ENCODE measurements at regions not wholly inside any gene's neighbourhood (a gene's known extent, or its start where the extent isn't known, plus 50 kb on each side); places are given as distances from the start of the nearest gene placed in this dataset.

GRCh38 chr16:79386299-79386698 lies 214.2 kb downstream of the MAF start:
- H3K4me1 ChIP-seq (replicated peaks in 1 of 4; ENCODE audit: control insufficient read depth in 3 of 4, insufficient read depth in 4 of 4, low read length in 3 of 4): no peaks in the 10 kb centered on the region; a peak in 1 of 7 replicates
- H4K20me1 ChIP-seq (replicated peaks in 1 of 2; ENCODE audit: control insufficient read depth in 1 of 2, insufficient read depth in 2 of 2, low read length in 2 of 2): no peaks in the 10 kb centered on the region
- H3K4me3 ChIP-seq (ENCODE audit: extremely low read depth in 1 of 4, insufficient read depth in 2 of 4, low read depth in 3 of 4, low read length in 4 of 4): no peak overlapping the region
- H3K23me2 ChIP-seq (ENCODE audit: low read depth, low read length): no peaks in the 10 kb centered on the region
- no peak overlapping the region for H2AFZ ChIP-seq (ENCODE audit: low read length)
- no peak overlapping the region for H2AK5ac ChIP-seq (ENCODE audit: low read depth, low read length)
- peaks cover 0 to 2% of the 10 kb centered on the region in 2 experiments; a peak in 3 of 4 replicates for H3K9me3 ChIP-seq (ENCODE audit: insufficient read depth in 2 of 2, low read depth in 1 of 2, low read length in 1 of 2)
- no peak overlapping the region for H3K18ac ChIP-seq (ENCODE audit: extremely low read depth, low read length)
- ChIA-PET POLR2A (ENCODE audit: partially characterized antibody) (no interaction called here), CTCF (ENCODE audit: partially characterized antibody) (interaction anchor here (1.5 to 1.6 kb wide), 2 partner anchors 52 to 84 kb away, joined by 4 to 5 read pairs; no protein-coding TSS in a partner anchor)
- no peak overlapping the region for H2BK5ac ChIP-seq (ENCODE audit: low read depth, low read length)
- no peak overlapping the region for H2BK12ac ChIP-seq (ENCODE audit: low read depth, low read length)
- H3K9ac ChIP-seq (replicated peaks in 1 of 4; ENCODE audit: extremely low read depth in 1 of 4, low read depth in 3 of 4, low read length in 3 of 4): no peak overlapping the region
- H3K23ac ChIP-seq (ENCODE audit: insufficient read length): no peak overlapping the region
- H3K36me3 ChIP-seq (ENCODE audit: control insufficient read depth in 2 of 4, insufficient read depth in 4 of 4, low read length in 3 of 4): no peaks in the 10 kb centered on the region
- H3K4me2 ChIP-seq (ENCODE audit: insufficient read depth in 1 of 2, low read depth in 2 of 2, low read length in 2 of 2): no peak overlapping the region
- 95% methylated on average over 7 of the region's 7 CpGs; no CpG with 5 or more reads in 1 of the 2 experiments for WGBS, 2 experiments (ENCODE audit: extremely low coverage in 1 of 2, insufficient coverage in 1 of 2, insufficient read length in 1 of 2, insufficient replicate concordance in 2 of 2, low coverage in 1 of 2, low lambda C conversion rate in 2 of 2, missing lambda C conversion rate in 1 of 2)
- no peak overlapping the region for H2BK20ac ChIP-seq (ENCODE audit: low read length)
- H4K91ac ChIP-seq (replicated peaks; ENCODE audit: insufficient read length, low read length): no peak overlapping the region
- no peak for FAIRE-seq
- H2BK15ac ChIP-seq (ENCODE audit: low read length): no peak overlapping the region
- no peaks in the 10 kb centered on the region for H3K79me1 ChIP-seq (ENCODE audit: low read depth, low read length)
- DNase-seq (ENCODE audit: low read depth in 1 of 2, low spot score in 2 of 2): no peak
- H3K79me2 ChIP-seq (ENCODE audit: control insufficient read depth in 1 of 2, insufficient read depth in 2 of 2, low read length in 2 of 2): no peaks in the 10 kb centered on the region
- no peak overlapping the region for H3K27ac ChIP-seq (ENCODE audit: low read depth, low read length)
- no peaks in the 10 kb centered on the region for H3K27me3 ChIP-seq (replicated peaks in 1 of 4; ENCODE audit: control insufficient read depth in 3 of 4, extremely low read depth in 1 of 4, insufficient read depth in 3 of 4, low read length in 3 of 4)
- no peak overlapping the region for H4K5ac ChIP-seq (ENCODE audit: insufficient read length, low read depth, low read length)
- H4K8ac ChIP-seq (ENCODE audit: extremely low read depth, insufficient read depth, low read length): no peak overlapping the region
- no peak overlapping the region for H2BK120ac ChIP-seq (replicated peaks; ENCODE audit: low read depth, low read length)
- H3K56ac ChIP-seq (replicated peaks; ENCODE audit: insufficient read length, low read depth, low read length): no peak overlapping the region
- no peak overlapping the region for H3K4ac ChIP-seq (replicated peaks; ENCODE audit: insufficient read length, low read depth, low read length)
- H3K14ac ChIP-seq (ENCODE audit: insufficient read length): no peak overlapping the region
- TF ChIP-seq ASH2L (IDR thresholded peaks at IDR 0.05; ENCODE audit: low read length) (no peak), RNF2 (IDR thresholded peaks at IDR 0.05; ENCODE audit: borderline replicate concordance, low read depth, low read length, missing control alignments, poor library complexity, severe bottlenecking) (no peak), SUZ12 (IDR thresholded peaks at IDR 0.05; ENCODE audit: low read length) (no peak), CEBPB (IDR thresholded peaks at IDR 0.05; ENCODE audit: low read depth, low read length) (no peak), NRF1 (IDR thresholded peaks at IDR 0.05; ENCODE audit: low read depth, low read length) (no peak), KDM1A (IDR thresholded peaks at IDR 0.05; ENCODE audit: borderline replicate concordance, low read length) (no peak), SRF (IDR thresholded peaks at IDR 0.05; ENCODE audit: low read depth, low read length) (no peak), BACH1 (IDR thresholded peaks at IDR 0.05; ENCODE audit: low read length) (no peak), GTF2F1 (IDR thresholded peaks at IDR 0.05; ENCODE audit: borderline replicate concordance, low read depth, low read length) (no peak), POLR2AphosphoS5 (IDR thresholded peaks at IDR 0.05; ENCODE audit: low read depth, low read length) (no peak), CREB1 (IDR thresholded peaks at IDR 0.05) (no peak), EP300 (IDR thresholded peaks at IDR 0.05; ENCODE audit: borderline replicate concordance in 1 of 2, low read depth in 2 of 2, low read length in 2 of 2) (no peak), TBP (IDR thresholded peaks at IDR 0.05; ENCODE audit: low read depth, low read length) (no peak), NANOG (IDR thresholded peaks at IDR 0.05; ENCODE audit: insufficient read depth, low read depth, low read length, poor library complexity, severe bottlenecking) (no peak), ZNF274 (IDR thresholded peaks at IDR 0.05; ENCODE audit: borderline replicate concordance, extremely low read depth, low read length) (no peak), TCF12 (IDR thresholded peaks at IDR 0.05; ENCODE audit: low read depth, low read length) (no peak)

All from H1 (cell line).